Uterus (tissue), 3 donors: ENCODE measurements at regions not wholly inside any gene's neighbourhood (a gene's known extent, or its start where the extent isn't known, plus 50 kb on each side); places are given as distances from the start of the nearest gene placed in this dataset.

Source experiments
- DNase-seq, 2 donors: peaks; one replicate each; pipeline ENCODE4 v3.0.0-alpha.2; 2019 to 2020
- H3K27ac ChIP-seq, 2 donors: fragments of 200-600 bp; sonication (generic); 1 replicate in 1 of 2; 2 replicates in 1 of 2; pipeline ENCODE4 v1.5.1; 2016 to 2018
- H3K27me3 ChIP-seq, 2 donors: fragments of 200-600 bp; sonication (generic); one replicate each; pipeline ENCODE4 v1.5.1; 2018 to 2019; ENCODE audit warnings: control low read depth in 1 of 2
- H3K36me3 ChIP-seq, 2 donors: fragments of 200-600 bp; sonication (generic); one replicate each; pipeline ENCODE4 v1.5.1; 2019; ENCODE audit warnings: control low read depth in 1 of 2
- H3K4me1 ChIP-seq, 2 donors: fragments of 200-600 bp; sonication (generic); one replicate each; pipeline ENCODE4 v1.5.1; 2018 to 2019; ENCODE audit warnings: control low read depth in 1 of 2
- H3K4me3 ChIP-seq, 2 donors: fragments of 200-600 bp; sonication (generic); 1 replicate in 1 of 2; 2 replicates in 1 of 2; pipeline ENCODE4 v1.5.1; 2018 to 2019; ENCODE audit warnings: mild to moderate bottlenecking in 1 of 2
- H3K9me3 ChIP-seq, 2 donors: fragments of 200-600 bp; sonication (generic); one replicate each; pipeline ENCODE4 v1.5.1; 2019; ENCODE audit warnings: control low read depth in 1 of 2
- POLR2A ChIP-seq, 2 donors: fragments of 450-650 bp; IDR thresholded peaks; one replicate each; pipeline ENCODE4 v1.6.1; 2016; ENCODE audit warnings: antibody characterized with exemption in 2 of 2, mild to moderate bottlenecking in 1 of 2, moderate library complexity in 1 of 2
- intact Hi-C: fragments of 100-400 bp; cut with DNase I; formaldehyde crosslinking; loops from one replicate; pipeline ENCODE4 v1.15.1; 2023; ENCODE audit warnings: low total_unique reads
- TF ChIP-seq, protein P1 (sequence below), 4 experiments: fragments of 200-600 bp in 2 of 4; fragments of 450-650 bp in 2 of 4; sonication (generic) in 2 of 4; IDR thresholded peaks; one replicate each; pipeline ENCODE4 v1.5.1; 2016 to 2019; ENCODE audit warnings: antibody characterized with exemption in 4 of 4, mild to moderate bottlenecking in 2 of 4, moderate library complexity in 1 of 4
- donor health status: DM: yes; HTN: yes; CAD: no.

DNA sequence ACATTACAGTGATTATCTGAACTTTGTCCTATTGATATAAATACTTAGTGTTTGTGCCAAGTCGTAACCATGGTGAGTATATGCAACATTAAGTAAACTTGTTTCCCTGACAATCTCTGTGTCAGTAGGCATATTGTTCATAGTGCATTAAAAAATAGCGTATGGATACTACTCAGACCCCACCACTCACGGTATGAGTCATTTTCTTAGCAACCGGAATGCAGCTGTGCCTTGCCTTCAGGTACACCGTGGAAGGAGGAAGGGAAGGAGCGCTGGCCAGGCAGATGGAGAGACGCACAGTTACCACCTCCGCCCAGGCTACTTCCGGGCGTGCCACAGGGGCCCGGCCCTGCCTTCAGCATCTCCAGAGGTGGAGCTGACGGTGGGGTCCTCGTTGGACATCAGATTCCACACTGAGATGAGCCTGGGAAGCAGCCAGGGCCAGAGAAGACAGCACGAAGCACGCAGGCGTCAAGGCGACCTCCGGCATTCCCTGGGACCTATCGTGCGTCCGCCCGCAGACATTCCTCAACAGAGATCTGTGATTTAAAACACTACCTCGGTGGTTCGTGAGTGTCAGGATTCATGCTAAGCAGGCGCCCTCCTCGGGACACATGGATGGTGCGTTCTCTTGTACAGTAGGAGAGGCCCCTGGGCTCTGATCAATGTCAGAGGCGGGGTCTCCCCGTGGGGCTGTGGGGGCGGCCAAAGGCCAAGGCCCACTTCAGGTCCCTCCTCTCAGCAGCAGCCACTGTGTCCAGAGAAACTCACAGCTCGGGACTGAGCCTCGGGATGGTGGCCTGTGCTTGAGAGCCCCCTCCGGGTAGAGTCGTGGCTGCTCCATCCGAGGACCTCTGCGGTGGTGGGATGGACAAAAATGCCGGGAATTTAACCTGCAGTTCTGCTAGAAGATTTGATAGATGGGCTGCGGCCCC is 82.2 kb upstream of the HDAC4 start:
- intact Hi-C loops, result no loop called here
- Histone ChIP-seq H3K27me3 (no peaks in the 10 kb centered on the region), H3K36me3 (no peaks in the 10 kb centered on the region), H3K27ac (no peak overlapping the region), H3K4me1 (no peaks in the 10 kb centered on the region), H3K4me3 (no peak overlapping the region), H3K9me3 (no peaks in the 10 kb centered on the region)
- TF ChIP-seq, protein P1, sequence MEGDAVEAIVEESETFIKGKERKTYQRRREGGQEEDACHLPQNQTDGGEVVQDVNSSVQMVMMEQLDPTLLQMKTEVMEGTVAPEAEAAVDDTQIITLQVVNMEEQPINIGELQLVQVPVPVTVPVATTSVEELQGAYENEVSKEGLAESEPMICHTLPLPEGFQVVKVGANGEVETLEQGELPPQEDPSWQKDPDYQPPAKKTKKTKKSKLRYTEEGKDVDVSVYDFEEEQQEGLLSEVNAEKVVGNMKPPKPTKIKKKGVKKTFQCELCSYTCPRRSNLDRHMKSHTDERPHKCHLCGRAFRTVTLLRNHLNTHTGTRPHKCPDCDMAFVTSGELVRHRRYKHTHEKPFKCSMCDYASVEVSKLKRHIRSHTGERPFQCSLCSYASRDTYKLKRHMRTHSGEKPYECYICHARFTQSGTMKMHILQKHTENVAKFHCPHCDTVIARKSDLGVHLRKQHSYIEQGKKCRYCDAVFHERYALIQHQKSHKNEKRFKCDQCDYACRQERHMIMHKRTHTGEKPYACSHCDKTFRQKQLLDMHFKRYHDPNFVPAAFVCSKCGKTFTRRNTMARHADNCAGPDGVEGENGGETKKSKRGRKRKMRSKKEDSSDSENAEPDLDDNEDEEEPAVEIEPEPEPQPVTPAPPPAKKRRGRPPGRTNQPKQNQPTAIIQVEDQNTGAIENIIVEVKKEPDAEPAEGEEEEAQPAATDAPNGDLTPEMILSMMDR (IDR thresholded peaks at IDR 0.05), result no peak
- TF ChIP-seq POLR2A (IDR thresholded peaks at IDR 0.05), result no peak
- DNase-seq, result no peak

DNA sequence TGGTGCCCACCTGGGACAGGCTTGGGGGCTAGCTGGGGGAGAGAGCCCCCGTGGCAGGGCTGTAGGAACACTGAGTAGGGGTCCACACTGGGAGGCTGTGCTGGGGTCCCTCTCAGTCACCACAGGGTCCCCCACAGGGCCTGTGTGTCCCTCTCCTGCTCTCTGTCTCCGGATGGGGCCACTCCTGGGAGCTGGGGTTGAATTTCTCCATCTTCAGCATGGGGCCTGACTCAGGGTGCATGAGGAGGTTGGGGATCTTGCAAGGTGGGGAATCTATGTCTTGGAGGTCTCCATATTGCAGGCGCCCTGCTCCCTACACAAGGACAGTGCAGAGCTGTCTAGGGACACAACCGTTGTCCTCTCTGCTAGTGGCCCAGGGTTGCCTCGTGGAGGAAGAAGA is 78.7 kb upstream of the HDAC4 start:
- no peaks in the 10 kb centered on the region for H3K9me3 ChIP-seq
- no peaks in the 10 kb centered on the region for H3K4me1 ChIP-seq
- H3K27me3 ChIP-seq, result no peaks in the 10 kb centered on the region
- no peak overlapping the region for H3K4me3 ChIP-seq
- H3K36me3 ChIP-seq, result no peaks in the 10 kb centered on the region
- H3K27ac ChIP-seq, result no peak overlapping the region
- intact Hi-C loops, result no loop called here
- DNase-seq, result no peak
- TF ChIP-seq, protein P1 (IDR thresholded peaks at IDR 0.05), result no peak
- TF ChIP-seq POLR2A (IDR thresholded peaks at IDR 0.05), result no peak

DNA sequence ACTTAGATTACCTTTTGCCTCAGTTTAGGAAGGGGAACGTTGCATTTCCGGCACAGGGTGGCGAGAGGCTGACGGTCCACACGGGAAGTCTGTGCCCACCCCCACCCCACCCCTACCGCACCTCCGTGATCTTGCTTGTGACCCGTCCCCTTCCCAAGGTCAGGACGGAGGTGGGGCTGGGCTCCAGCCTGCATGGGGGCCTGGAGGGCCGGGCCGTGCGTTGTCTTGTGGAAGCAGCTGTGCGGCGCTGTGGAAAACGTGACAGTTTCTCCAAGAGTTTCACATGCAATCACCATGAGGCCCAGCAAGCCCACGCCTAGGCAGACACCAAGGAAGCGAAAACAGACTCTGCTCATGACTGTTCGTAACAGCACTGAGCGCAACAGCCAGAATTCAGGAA is 76.8 kb upstream of the HDAC4 start:
- intact Hi-C loops, result no loop called here

DNA sequence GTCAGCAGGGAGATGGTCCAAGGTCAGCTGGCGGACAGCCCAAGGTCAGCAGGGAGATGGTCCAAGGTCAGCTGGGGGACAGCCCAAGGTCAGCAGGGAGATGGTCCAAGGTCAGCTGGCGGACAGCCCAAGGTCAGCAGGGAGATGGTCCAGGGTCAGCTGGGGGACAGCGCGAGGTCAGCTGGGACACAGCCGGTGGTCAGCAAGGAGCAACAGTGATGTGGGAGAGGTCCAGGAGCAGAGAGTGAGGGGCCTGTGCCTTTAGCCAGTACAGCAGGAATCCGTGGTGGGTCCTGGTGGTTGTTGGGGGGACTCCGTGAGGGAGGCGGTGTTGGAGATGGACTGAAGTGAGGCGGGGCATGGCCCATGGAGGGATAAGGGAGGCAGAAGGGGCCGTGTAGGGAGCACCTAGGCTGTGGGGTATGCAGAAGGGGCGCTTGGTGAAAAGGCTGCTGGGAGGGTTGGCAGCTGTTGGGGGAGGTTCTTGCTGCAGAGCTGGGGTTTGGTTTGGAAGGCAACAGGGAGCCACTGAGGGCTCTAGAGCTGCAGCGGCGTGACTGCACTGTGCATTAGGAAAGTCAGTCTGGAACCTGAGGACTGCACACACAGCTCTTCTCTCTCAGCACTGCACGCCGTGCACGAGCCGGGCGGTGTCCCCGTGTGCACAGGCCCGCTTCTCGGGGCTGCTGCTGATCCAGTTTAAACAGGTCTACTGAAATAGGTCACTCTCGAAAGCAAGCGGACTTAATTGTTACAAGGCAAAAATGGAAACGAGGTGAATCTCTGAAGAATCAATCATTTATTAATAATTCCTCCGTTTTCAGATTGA is 76.2 kb upstream of the HDAC4 start:
- intact Hi-C loops, result no loop called here
- TF ChIP-seq, protein P1 (IDR thresholded peaks at IDR 0.05), result no peak
- no peak for TF ChIP-seq POLR2A (IDR thresholded peaks at IDR 0.05)
- H3K27me3 ChIP-seq, result no peaks in the 10 kb centered on the region
- H3K27ac ChIP-seq, result no peak overlapping the region
- H3K4me3 ChIP-seq, result no peak overlapping the region
- no peaks in the 10 kb centered on the region for H3K9me3 ChIP-seq
- H3K36me3 ChIP-seq, result no peaks in the 10 kb centered on the region
- no peak for DNase-seq
- no peaks in the 10 kb centered on the region for H3K4me1 ChIP-seq

More for the DNA sequence above, 76.8 kb upstream of the HDAC4 start:
- Histone ChIP-seq H3K27me3 (no peaks in the 10 kb centered on the region), H3K27ac (no peak overlapping the region), H3K36me3 (no peaks in the 10 kb centered on the region), H3K4me1 (no peaks in the 10 kb centered on the region), H3K4me3 (no peak overlapping the region), H3K9me3 (no peaks in the 10 kb centered on the region)
- TF ChIP-seq, protein P1 (IDR thresholded peaks at IDR 0.05), result no peak
- TF ChIP-seq POLR2A (IDR thresholded peaks at IDR 0.05), result no peak
- no peak for DNase-seq
